ENCODE measurements at regions not wholly inside any gene's neighbourhood (a gene's known extent, or its start where the extent isn't known, plus 50 kb on each side); places are given as distances from the start of the nearest gene placed in this dataset.

DNA sequence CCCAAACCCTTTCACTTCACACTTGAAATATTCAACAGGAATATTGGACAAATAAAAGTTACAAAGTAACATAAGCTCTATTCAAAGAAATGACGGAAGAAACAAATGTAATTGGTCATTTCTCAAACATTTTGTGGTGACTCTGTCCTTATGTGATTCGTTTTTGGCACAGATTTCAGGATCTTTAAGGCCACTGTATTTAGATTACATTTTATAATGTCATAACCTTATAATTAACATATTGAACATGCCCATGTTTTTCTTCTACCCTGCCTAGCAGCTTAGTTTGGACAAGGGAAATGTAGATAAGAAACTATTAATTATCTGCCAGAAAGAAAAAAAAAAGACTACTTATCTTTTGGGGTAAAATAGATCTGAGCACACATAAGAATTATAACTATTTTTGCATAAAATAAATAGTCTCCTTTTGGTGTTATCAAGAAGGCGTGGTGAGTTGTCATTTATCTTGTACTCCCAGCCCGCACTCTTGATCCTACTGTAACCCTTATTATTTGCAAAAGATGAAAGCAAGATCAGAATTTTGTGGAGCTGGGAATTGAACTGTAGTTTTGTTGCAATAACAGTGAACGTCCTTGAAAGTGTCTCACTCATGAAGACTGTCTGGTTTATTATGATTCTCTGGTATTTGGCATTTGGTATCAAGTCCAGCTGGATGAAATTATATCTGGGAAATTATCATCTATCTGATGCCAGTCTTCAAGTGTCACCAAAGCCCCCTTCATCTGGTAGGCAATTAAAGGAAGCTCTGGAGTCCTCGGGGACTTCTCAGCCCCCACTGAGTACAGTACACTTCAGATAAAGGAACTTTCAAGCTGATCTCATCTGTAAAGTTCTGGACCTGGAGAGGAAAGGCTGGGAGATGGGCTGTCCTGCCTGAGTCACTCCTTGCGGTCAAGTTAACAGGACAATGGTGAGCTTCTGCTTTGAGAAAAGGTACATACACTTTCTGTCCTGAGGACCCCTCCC, 175.7 kb upstream of the INHBA start:
- ATAC-seq, result no peak
- no peak for DNase-seq (ENCODE audit: low spot score)

DNA sequence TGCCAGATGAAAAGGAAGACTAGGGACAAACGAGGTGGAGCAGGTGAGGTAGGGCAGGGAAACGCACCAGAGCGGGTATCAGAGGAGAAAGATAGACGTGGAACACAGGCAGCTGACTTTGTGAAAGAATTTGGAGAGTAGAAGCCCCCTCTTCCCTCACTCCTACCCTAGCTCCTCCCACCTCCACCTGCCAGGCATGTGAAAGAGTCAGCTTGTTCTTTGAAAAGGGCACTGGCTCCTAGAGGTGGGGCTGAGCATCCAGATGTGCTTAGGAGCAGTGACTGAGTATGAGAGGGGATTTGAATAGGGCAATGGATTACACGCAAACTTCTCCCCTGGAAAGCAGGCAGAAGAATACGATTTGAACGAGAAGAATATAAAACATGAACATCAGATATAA, 174.2 kb upstream of the INHBA start:
- no peak for ATAC-seq
- no peak for DNase-seq (ENCODE audit: low spot score)

DNA sequence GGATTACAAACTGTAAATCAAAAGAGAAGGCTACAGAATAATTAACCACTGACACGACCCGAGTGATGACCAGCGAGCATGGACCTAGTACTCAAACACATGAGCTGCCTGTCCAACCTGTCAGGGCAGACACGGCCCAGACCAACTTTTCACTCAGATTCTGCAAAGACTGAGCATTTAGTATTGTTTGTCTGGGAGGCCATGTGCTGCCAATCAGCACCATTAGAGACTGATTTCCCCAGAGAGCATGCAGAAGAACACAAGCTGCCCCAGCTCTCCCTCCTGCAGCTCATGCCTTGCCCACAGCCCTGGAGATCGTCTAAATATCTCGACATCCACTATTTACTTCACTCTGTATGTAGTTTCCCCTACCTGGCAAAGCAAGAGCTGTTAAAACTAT, 172.6 kb upstream of the INHBA start:
- ATAC-seq (no peak), DNase-seq (ENCODE audit: low spot score) (no peak)

DNA sequence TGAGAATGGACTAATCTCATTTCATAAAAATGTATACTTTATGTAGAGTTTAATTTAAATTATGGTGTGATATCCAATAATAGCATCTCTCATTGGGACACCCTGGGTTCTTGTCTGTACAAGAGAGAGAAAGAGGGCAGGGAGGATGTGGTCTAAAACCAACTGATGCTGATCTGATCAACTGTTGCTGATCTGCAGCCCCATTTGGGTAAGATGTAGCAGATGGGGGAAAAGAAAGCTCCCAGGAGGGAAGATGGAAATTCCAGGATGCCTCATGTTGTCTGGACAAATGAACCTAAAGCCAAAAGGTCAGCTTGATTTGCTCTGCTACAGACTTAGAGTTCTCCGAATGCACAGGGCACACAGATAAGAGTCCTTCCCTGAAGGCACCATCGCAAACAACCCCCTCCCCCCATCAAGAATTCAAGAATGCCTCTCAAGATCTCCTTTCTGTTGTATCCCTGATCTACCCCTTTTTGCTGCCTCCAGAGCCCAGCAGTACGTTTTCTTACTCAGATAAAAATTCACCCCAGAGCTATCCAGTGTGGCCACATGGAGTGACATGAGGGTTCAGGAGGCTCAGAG, 171.4 kb upstream of the INHBA start:
- ATAC-seq, result no peak
- no peak for DNase-seq (ENCODE audit: low spot score)

DNA sequence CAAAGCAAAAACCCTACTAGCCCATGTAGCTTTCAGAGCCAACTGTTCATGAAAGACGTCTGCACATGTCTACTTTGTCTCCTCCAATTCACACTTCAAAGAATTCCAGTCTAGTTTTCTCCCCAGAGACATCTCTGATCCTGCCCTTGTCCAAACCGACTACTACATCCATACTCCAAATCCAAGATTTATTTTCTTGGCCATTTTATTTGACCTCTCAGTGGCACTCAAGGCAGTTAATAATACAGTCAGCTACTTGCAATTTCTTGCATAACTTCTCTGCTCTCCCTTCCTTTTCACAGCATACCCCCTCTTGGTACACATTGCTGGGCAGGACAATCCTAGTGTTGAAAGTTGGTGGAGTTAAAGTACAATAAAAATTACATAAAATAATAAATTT, 170.9 kb upstream of the INHBA start:
- ATAC-seq (no peak), DNase-seq (ENCODE audit: low spot score) (no peak)

DNA sequence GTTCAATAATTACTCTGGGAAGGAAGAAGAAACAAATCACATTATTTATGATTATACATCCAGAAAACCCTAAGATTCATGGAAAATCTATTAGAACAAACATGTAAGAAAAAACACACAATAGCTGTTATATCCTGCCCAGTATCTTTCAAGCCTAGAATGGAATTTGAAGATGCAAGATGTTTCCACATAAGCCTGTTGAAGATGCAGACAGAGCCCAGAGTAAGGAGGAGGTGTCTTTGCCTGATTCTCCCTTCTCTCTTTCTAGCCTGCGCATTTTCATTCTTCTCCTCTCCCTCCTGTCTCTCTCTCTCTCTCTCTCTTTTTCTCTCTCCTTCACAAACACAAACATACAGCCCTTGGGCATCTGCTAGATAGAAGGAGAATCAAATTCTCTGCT, 170.1 kb upstream of the INHBA start:
- ATAC-seq (no peak), DNase-seq (ENCODE audit: low spot score) (no peak)

DNA sequence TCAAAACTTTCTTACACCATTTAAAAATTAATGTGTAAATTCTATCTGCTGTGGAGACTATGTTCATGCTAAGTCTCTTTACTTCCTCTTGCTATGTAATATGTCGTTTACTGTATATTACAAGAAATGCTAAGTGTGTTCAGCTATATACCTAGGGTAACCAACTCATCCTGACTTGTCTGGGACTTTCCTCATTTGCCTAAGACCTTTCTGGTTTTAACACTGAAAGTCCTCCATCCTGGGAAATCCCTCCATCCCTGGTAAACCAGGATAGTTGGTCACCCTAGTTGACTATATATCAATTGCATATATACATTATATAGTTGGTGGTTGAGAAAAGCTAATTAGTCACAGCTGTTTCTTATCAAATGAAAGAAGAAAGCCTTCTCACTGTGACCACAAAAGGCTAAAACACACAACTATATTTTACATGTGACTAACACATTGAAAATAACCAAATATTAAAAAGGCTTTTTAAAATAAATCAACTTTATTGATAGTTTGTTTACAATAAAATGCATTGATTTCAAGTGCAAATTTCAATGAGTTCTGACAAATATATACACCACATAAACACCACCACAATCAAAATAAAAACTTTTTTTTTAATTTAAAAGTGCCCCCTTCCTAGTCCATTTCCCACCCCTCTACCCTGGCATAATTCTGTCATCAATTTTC, 167.7 kb upstream of the INHBA start:
- DNase-seq (ENCODE audit: low spot score) (no peak), ATAC-seq (no peak)

DNA sequence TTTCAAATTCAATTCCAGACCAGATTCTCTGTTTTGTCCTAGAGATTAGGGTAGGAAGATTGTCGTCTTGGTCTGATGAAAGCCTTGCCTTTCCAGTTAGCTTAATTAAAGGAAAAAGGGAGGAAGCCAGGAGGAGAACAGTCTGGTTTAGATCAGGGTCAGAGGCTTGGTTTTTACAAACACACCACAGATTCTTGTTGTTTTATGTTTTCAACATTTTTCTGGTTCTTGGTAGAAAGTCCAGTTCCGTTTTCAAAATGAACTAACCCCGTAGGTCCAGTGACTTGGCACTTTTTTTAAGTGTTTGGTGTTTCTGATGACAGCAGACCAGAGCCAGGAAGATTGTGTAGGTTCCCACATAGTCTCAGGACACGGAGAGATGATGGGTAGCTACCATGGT, 167.1 kb upstream of the INHBA start:
- no peak for ATAC-seq
- no peak for DNase-seq (ENCODE audit: low spot score)

DNA sequence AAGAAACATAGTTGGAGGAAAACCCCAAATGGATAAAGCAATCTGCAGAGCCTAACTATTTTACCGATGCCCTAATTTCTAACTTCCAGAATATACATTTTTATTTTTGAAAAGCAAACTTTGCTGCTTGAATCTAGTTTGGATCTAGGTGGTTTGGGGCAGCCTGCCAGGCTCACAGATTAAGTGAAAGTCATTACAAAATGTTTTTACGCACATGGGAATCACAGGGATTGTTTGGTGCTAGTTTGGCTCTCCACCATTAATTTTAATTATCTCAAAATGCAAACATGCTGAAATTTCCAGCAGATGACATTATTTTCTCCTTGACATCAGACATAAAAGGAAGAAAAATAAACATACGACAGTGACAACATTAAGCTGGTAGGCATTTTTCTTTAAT, 166.7 kb upstream of the INHBA start:
- DNase-seq (ENCODE audit: low spot score), result no peak
- no peak for ATAC-seq

DNA sequence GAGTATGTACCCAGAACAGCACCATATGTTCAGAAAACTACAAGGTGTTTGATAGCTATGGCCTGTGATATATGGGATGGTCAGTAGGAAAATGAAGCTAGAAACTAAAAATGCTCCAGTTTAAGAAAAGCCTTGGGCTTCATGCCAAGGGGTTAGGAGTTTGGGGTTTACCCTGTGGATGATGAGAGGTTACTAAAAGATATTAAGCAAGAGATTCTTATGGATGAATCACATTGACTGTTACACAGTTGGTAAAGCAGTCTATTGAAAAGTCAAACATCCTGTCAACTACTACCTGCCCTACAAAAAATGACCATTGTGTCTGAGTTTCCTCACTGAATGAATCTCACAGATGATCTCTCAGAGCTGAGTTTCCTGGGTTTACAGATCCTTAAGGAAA, 166.2 kb upstream of the INHBA start:
- no peak for ATAC-seq
- DNase-seq (ENCODE audit: low spot score), result no peak

DNA sequence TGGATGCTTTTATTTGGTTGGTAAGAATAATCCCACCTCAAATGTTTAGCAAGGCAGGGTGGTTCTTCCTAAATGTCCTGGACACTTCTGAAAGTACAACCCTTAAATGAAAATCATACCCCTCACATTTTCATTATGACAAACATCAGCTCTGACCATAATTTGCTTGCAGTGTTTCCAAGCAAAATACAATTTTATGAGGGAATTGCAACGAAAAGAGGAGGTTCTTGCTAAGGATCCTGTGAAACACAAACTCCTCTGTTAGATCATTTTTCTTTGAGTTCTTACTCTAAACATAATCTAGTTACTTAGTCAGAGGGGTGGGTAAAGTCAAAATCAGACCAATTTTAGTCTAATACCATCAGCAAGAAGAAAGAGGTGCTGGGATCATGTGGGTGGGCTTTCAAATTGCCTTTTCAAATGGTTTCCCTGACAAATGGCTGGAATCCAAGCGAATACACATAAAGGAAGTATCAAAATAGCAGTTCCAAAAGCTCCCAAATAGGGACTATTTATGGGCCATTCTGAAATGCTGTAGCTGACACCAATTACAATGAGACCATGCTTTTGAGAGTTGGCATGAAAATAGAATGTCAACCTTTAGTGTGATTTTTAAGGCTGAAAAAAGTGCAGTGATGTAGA, 164.9 kb upstream of the INHBA start:
- ATAC-seq (no peak), DNase-seq (ENCODE audit: low spot score) (no peak)

DNA sequence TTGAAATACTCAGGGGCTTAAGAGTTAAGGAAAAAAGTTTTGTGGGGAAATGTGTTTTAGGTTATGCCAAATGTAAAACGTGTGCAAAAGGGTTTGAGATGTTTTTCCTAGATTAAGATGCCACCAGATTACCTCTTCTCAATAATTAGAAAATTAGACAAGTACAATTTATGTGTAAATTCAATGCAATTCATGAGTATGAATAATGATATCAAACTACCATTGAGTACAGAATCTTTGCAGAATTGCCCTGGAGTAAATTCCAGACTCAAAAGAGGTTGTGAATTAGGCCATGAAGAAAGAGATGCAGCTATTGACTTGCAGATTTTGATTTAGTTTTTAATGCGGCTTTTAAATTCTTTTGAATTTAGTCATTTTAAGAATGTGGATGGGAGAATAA, 159.4 kb upstream of the INHBA start:
- DNase-seq (ENCODE audit: low spot score), result no peak

DNA sequence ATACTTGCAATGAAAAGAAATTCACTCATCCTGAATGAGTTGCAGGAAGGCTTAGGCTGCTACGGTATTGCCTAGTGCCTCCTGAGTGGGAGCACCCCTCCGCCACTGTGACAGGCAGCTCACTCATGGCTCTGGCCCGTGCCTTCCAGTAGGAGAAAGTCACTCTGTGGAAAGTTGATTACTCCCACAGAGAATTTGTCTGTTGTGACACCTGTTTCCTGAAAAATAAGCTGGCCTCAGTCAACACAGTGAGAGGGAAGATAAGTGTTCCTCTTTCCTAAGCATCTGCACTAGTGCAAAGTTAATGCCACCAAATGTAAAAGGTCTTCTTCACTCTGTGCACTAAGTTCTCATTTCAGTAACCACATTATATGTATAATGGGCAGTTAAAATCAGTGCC, 158.8 kb upstream of the INHBA start:
- ATAC-seq (no peak), DNase-seq (ENCODE audit: low spot score) (no peak)

More for the DNA sequence above, 159.4 kb upstream of the INHBA start:
- no peak for ATAC-seq

DNA sequence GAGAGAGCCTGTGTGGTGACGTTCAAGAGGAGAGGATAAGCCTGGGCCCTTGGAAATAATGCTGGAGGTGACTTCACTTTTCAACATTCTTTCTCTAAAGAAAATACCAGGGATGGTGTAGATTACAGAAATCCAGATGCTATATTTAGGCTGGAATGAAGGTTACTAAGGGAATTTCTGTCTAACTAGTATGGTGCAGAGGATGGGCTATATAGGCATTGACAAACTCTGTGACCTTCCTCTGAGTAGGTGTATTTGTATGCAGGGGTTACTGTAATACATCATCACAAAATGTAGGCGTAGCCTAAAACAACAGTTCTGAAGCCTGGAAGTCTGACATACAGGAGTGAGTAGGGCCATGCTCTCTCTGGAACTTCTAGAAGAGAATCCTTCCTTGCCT, 155.3 kb upstream of the INHBA start:
- DNase-seq (ENCODE audit: low spot score) (no peak), ATAC-seq (no peak)

DNA sequence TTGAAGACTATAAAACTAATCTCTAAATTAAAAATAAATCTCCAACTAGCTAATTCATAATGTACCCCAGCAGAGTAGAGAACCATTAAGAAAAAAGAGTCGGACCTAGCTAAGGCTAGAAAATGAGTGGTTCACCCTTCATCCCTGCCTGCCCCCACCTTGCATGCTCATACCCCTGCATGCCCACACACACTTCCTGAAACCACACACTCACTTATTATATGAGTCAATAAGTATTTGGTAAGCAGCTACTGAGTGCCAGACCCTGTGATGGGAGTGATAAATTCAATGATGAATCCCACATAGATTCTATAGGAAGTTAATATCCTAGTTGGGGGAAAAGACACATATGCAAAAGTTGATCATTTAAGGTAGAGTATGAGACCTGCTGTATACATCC, 152.9 kb upstream of the INHBA start:
- no peak for DNase-seq (ENCODE audit: low spot score)
- ATAC-seq, result no peak

DNA sequence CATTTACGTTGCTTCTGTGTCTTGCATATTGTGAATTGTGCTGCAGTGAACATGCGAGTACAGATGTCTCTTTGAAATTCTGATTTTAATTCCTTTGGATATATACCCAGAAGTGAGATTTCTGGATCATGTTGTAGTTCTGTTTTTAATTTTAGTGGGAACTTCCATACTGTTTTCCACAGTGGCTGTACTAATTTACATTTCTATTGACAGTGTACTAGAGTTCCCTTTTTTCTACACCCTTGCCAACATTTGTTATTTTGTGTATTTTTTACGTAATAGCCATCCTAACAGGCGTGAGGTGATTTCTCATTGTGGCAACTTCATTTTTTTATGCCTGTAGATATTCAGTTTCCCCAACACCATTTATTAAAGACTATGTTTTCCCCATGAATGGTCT, 144.7 kb upstream of the INHBA start:
- DNase-seq (ENCODE audit: low spot score) (no peak), ATAC-seq (no peak)

DNA sequence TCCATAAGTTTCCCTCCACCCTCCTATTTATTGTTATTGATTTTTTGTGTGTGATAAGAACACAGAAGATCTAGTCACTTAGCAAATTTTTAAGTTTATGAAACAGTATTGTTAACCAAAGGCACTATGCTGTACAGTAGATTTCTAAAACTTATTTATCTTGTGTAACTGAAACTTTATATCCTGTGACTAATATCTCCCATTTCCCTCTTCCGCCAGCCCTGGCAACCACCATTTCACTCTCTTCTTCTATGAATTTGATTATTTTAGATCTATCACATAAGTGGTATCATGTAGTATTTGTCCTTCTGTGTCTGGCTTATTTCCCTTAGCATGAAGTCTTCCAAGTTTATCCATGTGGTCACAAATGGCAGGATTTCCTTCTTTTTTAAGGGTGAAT, 144.3 kb upstream of the INHBA start:
- ATAC-seq (no peak), DNase-seq (ENCODE audit: low spot score) (no peak)

DNA sequence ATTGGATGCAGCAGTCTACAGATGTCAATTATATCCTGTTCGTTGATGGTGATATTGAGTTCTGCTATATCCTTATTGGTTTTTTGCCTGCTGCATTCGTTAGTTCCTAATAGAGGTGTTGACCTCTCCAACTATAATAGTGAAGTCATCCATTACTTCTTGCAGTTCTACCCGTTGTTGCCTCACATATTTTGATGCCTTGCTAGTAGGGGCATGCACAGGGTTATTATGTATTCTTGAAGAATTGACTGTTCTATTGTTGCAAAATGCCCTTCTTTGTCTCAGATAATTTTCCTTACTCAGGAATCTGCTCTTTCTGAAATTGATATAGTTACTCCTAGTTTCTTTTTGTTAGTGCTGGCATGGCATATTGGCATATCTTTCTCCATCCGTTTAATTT, 140.1 kb upstream of the INHBA start:
- ATAC-seq, result no peak
- no peak for DNase-seq (ENCODE audit: low spot score)

DNA sequence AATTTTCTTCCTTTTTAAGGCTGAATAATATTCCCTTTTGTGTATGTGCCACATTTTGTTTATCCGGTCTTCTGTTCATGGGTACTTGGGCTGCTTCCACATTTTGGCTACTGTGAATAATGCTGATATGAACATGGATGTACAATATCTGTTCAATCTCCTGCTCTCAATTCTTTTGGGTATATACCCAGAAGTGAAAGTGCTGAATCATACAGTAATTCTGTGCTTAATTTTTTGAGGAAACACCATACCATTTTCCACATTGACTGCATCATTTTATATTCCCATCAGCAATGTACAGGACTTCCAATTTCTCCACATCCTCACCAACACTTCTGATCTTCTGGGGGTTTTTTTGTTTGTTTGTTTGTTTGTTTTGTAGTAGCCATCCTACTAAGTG, 135.0 kb upstream of the INHBA start:
- DNase-seq (ENCODE audit: low spot score) (no peak), ATAC-seq (no peak)

DNA sequence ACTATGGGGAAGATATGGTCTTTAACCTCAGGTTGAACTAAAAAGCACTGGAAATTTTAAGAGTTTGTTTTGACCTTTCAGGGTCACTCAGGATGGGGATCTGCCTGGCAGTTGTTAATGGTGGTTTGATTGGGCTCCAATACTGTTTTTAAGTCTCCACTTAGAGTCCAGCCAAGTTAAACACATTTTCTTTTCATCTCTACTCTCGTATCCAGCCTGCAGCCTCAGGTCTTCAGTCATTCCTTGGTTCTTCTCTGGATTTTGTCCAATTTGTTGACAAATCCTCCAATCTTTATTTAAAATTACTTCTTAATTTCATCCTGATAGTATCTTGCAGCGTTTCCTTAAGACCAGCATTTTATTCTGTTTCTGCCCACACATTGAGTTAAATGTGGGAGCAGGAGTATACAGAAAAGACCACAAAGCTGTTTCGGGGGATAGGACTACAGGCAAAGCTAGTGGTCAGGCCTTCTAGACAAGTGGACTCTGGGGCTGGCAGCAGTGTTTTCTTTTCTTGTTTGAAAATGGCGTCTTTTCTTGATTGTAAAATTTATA, 133.2 kb upstream of the INHBA start:
- ATAC-seq, result no peak
- no peak for DNase-seq (ENCODE audit: low spot score)

Data from left lobe of liver (tissue), 2 donors.